GM12892 (cell line): ENCODE measurements at regions not wholly inside any gene's neighbourhood (a gene's known extent, or its start where the extent isn't known, plus 50 kb on each side); places are given as distances from the start of the nearest gene placed in this dataset.

Experiments
- DNase-seq: peaks from one replicate; pipeline ENCODE4 v3.0.0; 2011; ENCODE audit not compliant: insufficient read length
- FAIRE-seq: peaks from 2 replicates; lab custom pipeline; 2011; peaks lifted over from hg19 to GRCh38; lab: Jason Lieb, UNC
- POLR2A ChIP-seq: IDR thresholded peaks from 2 replicates; pipeline ENCODE4 v1.6.1; 2011; ENCODE audit warnings: low read depth, low read length, control low read depth
- POLR2AphosphoS5 ChIP-seq: IDR thresholded peaks from 2 replicates; pipeline ENCODE4 v1.6.1; 2011; ENCODE audit warnings: low read depth, low read length, control low read depth
- TAF1 ChIP-seq: IDR thresholded peaks from 2 replicates; pipeline ENCODE4 v1.6.1; 2011; ENCODE audit warnings: low read depth, mild to moderate bottlenecking, control low read depth, low read length, borderline replicate concordance

GRCh38 chr1:201614262-201615015 lies 75.5 kb downstream of the NAV1 start:
- no peak for FAIRE-seq
- DNase-seq, result no peak
- no peak for TF ChIP-seq POLR2AphosphoS5
- no peak for TF ChIP-seq POLR2A
- no peak for TF ChIP-seq TAF1

- no peak for TF ChIP-seq POLR2A
- no peak for TF ChIP-seq POLR2AphosphoS5
- TF ChIP-seq TAF1, result no peak
- no peak for DNase-seq
- FAIRE-seq, result no peak
Measured at GRCh38 chr1:201617157-201617556, 78.2 kb downstream of the NAV1 start.

GRCh38 chr1:201618389-201618788 lies 79.5 kb downstream of the NAV1 start:
- DNase-seq (no peak), FAIRE-seq (no peak)
- no peak for TF ChIP-seq POLR2AphosphoS5
- no peak for TF ChIP-seq TAF1
- TF ChIP-seq POLR2A, result no peak

GRCh38 chr1:201618905-201619304 lies 80.0 kb downstream of the NAV1 start:
- FAIRE-seq, result no peak
- TF ChIP-seq TAF1, result no peak
- no peak for TF ChIP-seq POLR2AphosphoS5
- TF ChIP-seq POLR2A, result no peak
- DNase-seq, result no peak

- DNase-seq, result no peak
- FAIRE-seq, result no peak
- TF ChIP-seq POLR2A, result no peak
- TF ChIP-seq TAF1, result no peak
- TF ChIP-seq POLR2AphosphoS5, result no peak
Measured at GRCh38 chr1:201619513-201619912, 80.6 kb downstream of the NAV1 start.

- no peak for FAIRE-seq
- no peak for DNase-seq
- no peak for TF ChIP-seq POLR2AphosphoS5
- TF ChIP-seq POLR2A, result no peak
- no peak for TF ChIP-seq TAF1
Measured at GRCh38 chr1:201622353-201622752, 83.4 kb downstream of the NAV1 start.

GRCh38 chr1:201622824-201623223 lies 83.9 kb downstream of the NAV1 start:
- TF ChIP-seq TAF1, result no peak
- TF ChIP-seq POLR2A, result no peak
- TF ChIP-seq POLR2AphosphoS5, result no peak
- FAIRE-seq (no peak), DNase-seq (no peak)

GRCh38 chr1:201624741-201625225 lies 85.9 kb downstream of the NAV1 start:
- FAIRE-seq (no peak), DNase-seq (no peak)
- TF ChIP-seq POLR2A, result no peak
- TF ChIP-seq POLR2AphosphoS5, result no peak
- TF ChIP-seq TAF1, result no peak

GRCh38 chr1:201625226-201625761 lies 86.4 kb downstream of the NAV1 start:
- TF ChIP-seq POLR2A (no peak), POLR2AphosphoS5 (no peak), TAF1 (no peak)
- FAIRE-seq (no peak), DNase-seq (no peak)

- FAIRE-seq (no peak), DNase-seq (no peak)
- TF ChIP-seq POLR2A (no peak), POLR2AphosphoS5 (no peak), TAF1 (no peak)
Measured at GRCh38 chr1:201625851-201626251, 86.9 kb downstream of the NAV1 start.

- TF ChIP-seq POLR2AphosphoS5, result no peak
- TF ChIP-seq POLR2A, result no peak
- TF ChIP-seq TAF1, result no peak
- FAIRE-seq (no peak), DNase-seq (no peak)
Measured at GRCh38 chr1:201626629-201627275, 87.8 kb downstream of the NAV1 start.
